NT2/D1 (cell line): ENCODE measurements at regions not wholly inside any gene's neighbourhood (a gene's known extent, or its start where the extent isn't known, plus 50 kb on each side); places are given as distances from the start of the nearest gene placed in this dataset.
"Not testable (repeated sequence)": the region's sequence is repeated elsewhere in the genome, so short reads cannot be mapped to it uniquely, and the experiment has no call there.

Experiments
- DNase-seq: peaks from one replicate; pipeline ENCODE4 v3.0.0-alpha.2; 2011; ENCODE audit warnings: low read depth, low spot score
- H3K27me3 ChIP-seq: 2 replicates; pipeline ENCODE4 v1.6.0; 2011; ENCODE audit warnings: mild to moderate bottlenecking; ENCODE audit not compliant: insufficient read length, insufficient read depth
- H3K36me3 ChIP-seq: 2 replicates; pipeline ENCODE4 v1.6.1; 2011; ENCODE audit warnings: mild to moderate bottlenecking, low read length, mixed read lengths; ENCODE audit not compliant: insufficient read depth, insufficient read length
- H3K4me1 ChIP-seq: 2 replicates; pipeline ENCODE4 v1.5.1; 2011; ENCODE audit not compliant: insufficient read depth, insufficient read length
- H3K4me3 ChIP-seq: 2 replicates; pipeline ENCODE4 v1.5.1; 2011; ENCODE audit warnings: low read depth; ENCODE audit not compliant: insufficient read length
- H3K9ac ChIP-seq: 2 replicates; pipeline ENCODE4 v1.6.0; 2011; ENCODE audit warnings: low read depth; ENCODE audit not compliant: insufficient read length
- H3K9me3 ChIP-seq: 2 replicates; pipeline ENCODE4 v1.5.1; 2011; ENCODE audit warnings: mild to moderate bottlenecking, low read length; ENCODE audit not compliant: insufficient read depth
- SUZ12 ChIP-seq: IDR thresholded peaks from 2 replicates; pipeline ENCODE4 v1.6.1; 2011; ENCODE audit not compliant: insufficient read length, insufficient read depth; ENCODE audit errors: extremely low read depth
- YY1 ChIP-seq: IDR thresholded peaks from 2 replicates; pipeline ENCODE4 v1.6.1; 2011; ENCODE audit not compliant: insufficient read length, insufficient read depth
- ZNF274 ChIP-seq: IDR thresholded peaks from 2 replicates; pipeline ENCODE4 v1.6.1; 2011; ENCODE audit warnings: mild to moderate bottlenecking, low read depth, low read length

DNA sequence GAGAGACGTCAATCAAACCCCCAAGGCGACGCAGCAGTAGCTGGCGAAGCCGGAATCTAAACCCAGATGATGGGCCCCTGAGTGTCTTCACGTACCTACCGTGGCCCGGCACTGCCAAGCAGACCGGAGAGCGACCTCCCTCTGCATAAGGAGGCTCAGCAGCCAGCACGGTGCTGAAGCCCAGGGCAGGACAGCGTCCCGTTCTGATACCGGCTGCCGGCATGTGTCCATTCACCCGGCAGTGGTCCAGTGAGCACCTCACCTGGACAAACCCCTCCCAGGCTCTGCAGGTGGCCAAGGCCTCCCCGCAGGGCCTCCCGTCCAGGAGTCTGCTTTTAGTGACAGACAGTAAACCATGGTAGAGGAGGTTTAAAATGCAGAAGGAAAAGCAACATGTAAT is 142.0 kb downstream of the BRD1 start:
- H3K9me3 ChIP-seq = no peaks in the 10 kb centered on the region
- no peak for DNase-seq
- H3K27me3 ChIP-seq = no peaks in the 10 kb centered on the region
- TF ChIP-seq YY1 (no peak), SUZ12 (no peak), ZNF274 (no peak)
- H3K36me3 ChIP-seq = no peaks in the 10 kb centered on the region
- H3K4me1 ChIP-seq = no peaks in the 10 kb centered on the region
- H3K4me3 ChIP-seq = no peak overlapping the region
- H3K9ac ChIP-seq = no peak overlapping the region

GRCh38 chr22:49685116-49685515 is 142.6 kb downstream of the BRD1 start:
- Histone ChIP-seq H3K27me3 (no peaks in the 10 kb centered on the region), H3K4me1 (no peaks in the 10 kb centered on the region), H3K9ac (no peak overlapping the region), H3K9me3 (no peaks in the 10 kb centered on the region), H3K36me3 (no peaks in the 10 kb centered on the region), H3K4me3 (no peak overlapping the region)
- TF ChIP-seq ZNF274 (no peak), YY1 (no peak), SUZ12 (no peak)
- no peak for DNase-seq

DNA sequence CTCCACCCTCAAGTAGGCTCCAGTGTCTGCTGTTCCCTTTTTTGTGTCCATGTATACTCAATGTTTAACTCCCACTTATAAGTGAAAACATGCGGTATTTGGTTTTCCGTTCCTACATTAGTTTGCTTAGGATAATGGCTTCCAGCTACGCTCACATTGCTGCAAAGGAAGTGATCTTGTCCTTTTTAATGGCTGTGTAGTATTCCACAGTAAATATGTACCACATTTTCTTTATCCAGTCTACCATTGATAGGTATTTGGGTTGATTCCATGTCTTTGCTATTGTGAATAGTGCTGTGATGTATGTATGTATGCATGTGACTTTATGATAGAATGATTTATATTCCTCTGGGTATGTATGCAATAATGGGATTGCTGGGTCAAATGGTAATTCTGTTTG is 144.6 kb downstream of the BRD1 start:
- H3K9ac ChIP-seq = no peak overlapping the region
- TF ChIP-seq SUZ12 (no peak), ZNF274 (no peak), YY1 (no peak)
- H3K36me3 ChIP-seq = no peaks in the 10 kb centered on the region
- no peaks in the 10 kb centered on the region for H3K9me3 ChIP-seq
- no peak for DNase-seq
- H3K27me3 ChIP-seq = no peaks in the 10 kb centered on the region
- H3K4me1 ChIP-seq = no peaks in the 10 kb centered on the region
- no peak overlapping the region for H3K4me3 ChIP-seq

GRCh38 chr22:49680819-49681218 is 146.9 kb downstream of the BRD1 start:
- H3K27me3 ChIP-seq, H3K36me3 ChIP-seq, DNase-seq, H3K4me1 ChIP-seq, H3K9ac ChIP-seq, H3K9me3 ChIP-seq, H3K4me3 ChIP-seq: not testable (repeated sequence)

- no peaks in the 10 kb centered on the region for H3K9me3 ChIP-seq
- DNase-seq = no peak
- no peak for TF ChIP-seq YY1
- TF ChIP-seq ZNF274 = no peak
- peaks cover 18% of the 10 kb centered on the region for H3K27me3 ChIP-seq
- H3K36me3 ChIP-seq = no peaks in the 10 kb centered on the region
- H3K4me1 ChIP-seq = no peaks in the 10 kb centered on the region
- no peak overlapping the region for H3K9ac ChIP-seq
- H3K4me3 ChIP-seq = no peak overlapping the region
These were observed 148.9 kb downstream of the BRD1 start for GRCh38 chr22:49678842-49679170.

DNA sequence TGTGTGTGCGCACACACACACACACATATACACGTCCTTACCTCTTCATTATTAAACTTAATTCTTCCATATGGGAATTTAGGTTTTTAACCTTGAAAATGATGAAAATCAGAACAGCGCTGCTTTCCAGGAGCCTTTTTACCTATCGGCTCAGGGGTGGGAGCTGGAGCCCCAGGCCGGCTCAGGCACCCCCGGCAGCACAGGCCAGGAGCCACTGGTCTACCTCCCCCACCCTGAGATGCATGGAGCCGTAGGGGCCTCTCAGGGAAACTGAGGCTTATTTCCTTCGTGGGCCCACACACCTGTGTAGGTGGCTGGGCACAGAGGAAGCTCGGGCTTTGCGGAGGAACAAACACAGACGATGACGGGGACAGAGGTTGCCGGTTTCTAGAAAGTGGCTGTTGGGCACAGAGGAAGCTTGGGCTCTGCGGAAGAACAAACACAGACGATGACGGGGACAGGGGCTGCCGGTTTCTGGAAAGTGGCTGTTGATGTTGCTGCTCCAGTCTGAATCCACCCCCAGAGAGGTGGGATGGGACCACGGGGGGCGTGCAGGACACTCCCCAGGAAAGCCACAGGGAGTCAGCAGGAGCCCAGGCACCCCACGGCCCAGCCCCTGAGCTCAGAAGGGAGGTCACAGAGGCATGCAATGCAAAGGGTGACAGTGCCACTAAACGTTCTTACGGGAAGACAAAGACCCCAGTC is 149.4 kb downstream of the BRD1 start:
- H3K4me1 ChIP-seq = no peaks in the 10 kb centered on the region
- TF ChIP-seq ZNF274 = no peak
- no peak for TF ChIP-seq SUZ12
- no peak for TF ChIP-seq YY1
- no peak overlapping the region for H3K9ac ChIP-seq
- peaks cover 21% of the 10 kb centered on the region for H3K27me3 ChIP-seq
- no peak for DNase-seq
- no peak overlapping the region for H3K4me3 ChIP-seq
- no peaks in the 10 kb centered on the region for H3K9me3 ChIP-seq
- no peaks in the 10 kb centered on the region for H3K36me3 ChIP-seq

GRCh38 chr22:49677495-49677889 is 150.2 kb downstream of the BRD1 start:
- TF ChIP-seq YY1 (no peak), SUZ12 (no peak), ZNF274 (no peak)
- H3K4me3 ChIP-seq = no peak overlapping the region

More at GRCh38 chr22:49677495-49677889, 150.2 kb downstream of the BRD1 start:
- Histone ChIP-seq H3K9me3 (no peaks in the 10 kb centered on the region), H3K9ac (no peak overlapping the region), H3K36me3 (no peaks in the 10 kb centered on the region), H3K4me1 (no peaks in the 10 kb centered on the region), H3K27me3 (peaks cover 27% of the 10 kb centered on the region)
- no peak for DNase-seq
